CD4-positive, alpha-beta T cell treated with Interleukin-15 for 1 hour (primary cell): ENCODE measurements at regions not wholly inside any gene's neighbourhood (a gene's known extent, or its start where the extent isn't known, plus 50 kb on each side); places are given as distances from the start of the nearest gene placed in this dataset.
"Not testable (repeated sequence)": the region's sequence is repeated elsewhere in the genome, so short reads cannot be mapped to it uniquely, and the experiment has no call there.

ENCODE experiments used
- DNase-seq: peaks from one replicate; pipeline ENCODE4 v3.0.0-alpha.2; 2020

GRCh38 chr11:115629456-115630015, 125.3 kb upstream of the CADM1 start:
- DNase-seq, result no peak

- no peak for DNase-seq
Measured at GRCh38 chr11:115627666-115628460, 123.6 kb upstream of the CADM1 start.

GRCh38 chr11:115627071-115627470, 122.9 kb upstream of the CADM1 start:
- no peak for DNase-seq

- no peak for DNase-seq
Measured at GRCh38 chr11:115626414-115626813, 122.2 kb upstream of the CADM1 start.

GRCh38 chr11:115625502-115625901, 121.3 kb upstream of the CADM1 start:
- DNase-seq, result no peak

GRCh38 chr11:115624065-115624464, 119.8 kb upstream of the CADM1 start:
- no peak for DNase-seq

GRCh38 chr11:115623021-115623451, 118.8 kb upstream of the CADM1 start:
- no peak for DNase-seq

GRCh38 chr11:115618428-115618827, 114.2 kb upstream of the CADM1 start:
- no peak for DNase-seq

GRCh38 chr11:115617767-115618166, 113.6 kb upstream of the CADM1 start:
- DNase-seq, result no peak

GRCh38 chr11:115616971-115617370, 112.8 kb upstream of the CADM1 start:
- DNase-seq, result no peak

GRCh38 chr11:115613986-115614632, 109.9 kb upstream of the CADM1 start:
- DNase-seq, result no peak

GRCh38 chr11:115613004-115613403, 108.8 kb upstream of the CADM1 start:
- DNase-seq, result no peak

GRCh38 chr11:115612046-115612730, 108.0 kb upstream of the CADM1 start:
- no peak for DNase-seq

- DNase-seq, result no peak
Measured at GRCh38 chr11:115611343-115611742, 107.1 kb upstream of the CADM1 start.

- DNase-seq, result no peak
Measured at GRCh38 chr11:115610908-115611307, 106.7 kb upstream of the CADM1 start.

GRCh38 chr11:115610234-115610633, 106.0 kb upstream of the CADM1 start:
- DNase-seq, result not testable (repeated sequence)

GRCh38 chr11:115608976-115609375, 104.8 kb upstream of the CADM1 start:
- no peak for DNase-seq

- no peak for DNase-seq
Measured at GRCh38 chr11:115607621-115608221, 103.5 kb upstream of the CADM1 start.

- DNase-seq, result no peak
Measured at GRCh38 chr11:115606498-115607220, 102.4 kb upstream of the CADM1 start.

GRCh38 chr11:115605871-115606497, 101.8 kb upstream of the CADM1 start:
- no peak for DNase-seq

GRCh38 chr11:115605397-115605796, 101.2 kb upstream of the CADM1 start:
- not testable (repeated sequence) for DNase-seq

GRCh38 chr11:115599125-115599524, 94.9 kb upstream of the CADM1 start:
- DNase-seq, result no peak
